ENCODE measurements at regions not wholly inside any gene's neighbourhood (a gene's known extent, or its start where the extent isn't known, plus 50 kb on each side); places are given as distances from the start of the nearest gene placed in this dataset.

DNA sequence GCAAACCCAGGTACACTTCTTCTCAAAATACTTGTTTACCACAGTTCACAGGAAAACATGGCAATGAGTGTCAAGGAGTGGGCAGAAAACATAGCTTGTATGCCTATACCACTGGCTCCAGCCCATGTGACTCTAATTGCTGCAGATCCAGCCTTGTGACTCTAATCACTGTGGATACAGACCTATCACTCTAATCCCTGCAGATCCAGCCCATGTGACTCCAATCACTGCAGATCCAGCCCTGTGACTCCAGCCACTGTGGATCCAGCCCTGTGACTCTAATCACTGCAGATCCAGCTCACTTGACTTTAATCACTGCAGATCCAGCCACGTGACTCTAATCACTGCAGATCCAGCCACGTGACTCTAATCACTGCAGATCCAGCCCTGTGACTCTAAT lies 366.3 kb upstream of the IRX4 start:
- no peak for DNase-seq

DNA sequence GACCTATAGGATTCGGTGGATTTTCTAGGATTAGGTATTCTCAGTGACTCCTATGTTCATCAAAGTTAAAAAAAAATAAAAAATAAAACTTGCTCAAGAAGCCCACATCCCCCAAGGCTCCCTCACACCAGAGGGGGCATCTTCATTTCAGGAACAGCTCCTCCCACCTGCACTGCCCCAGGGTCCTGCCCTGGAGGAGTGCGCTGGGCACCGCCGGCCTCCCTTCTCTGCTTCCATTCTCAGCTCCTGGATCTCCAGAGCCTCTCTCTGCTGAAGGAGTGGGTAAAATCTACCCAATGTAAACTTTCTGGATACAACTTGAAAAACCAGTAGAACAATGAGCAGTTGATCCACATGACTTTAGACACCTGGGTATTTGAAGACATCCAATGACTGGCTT lies 359.8 kb upstream of the IRX4 start:
- no peak for DNase-seq

DNA sequence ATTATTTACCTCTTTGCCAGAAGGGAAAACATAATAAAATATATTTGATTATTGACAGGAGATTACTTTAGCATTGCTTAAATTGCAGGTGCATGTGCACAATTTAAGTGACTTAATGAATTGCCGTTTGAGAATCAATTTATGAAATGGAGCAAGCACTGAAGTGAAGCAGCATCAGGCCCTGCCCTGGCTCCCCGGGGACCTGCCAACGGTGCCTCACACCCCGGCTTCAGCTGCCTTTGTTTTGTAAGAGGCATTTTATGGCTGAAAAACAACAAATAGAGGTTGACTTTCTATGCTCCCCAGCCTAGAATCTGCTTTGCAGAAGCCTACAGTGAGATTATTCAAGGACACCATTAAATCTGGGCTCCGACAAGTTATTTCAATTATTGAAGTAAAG lies 359.1 kb upstream of the IRX4 start:
- no peak for DNase-seq

DNA sequence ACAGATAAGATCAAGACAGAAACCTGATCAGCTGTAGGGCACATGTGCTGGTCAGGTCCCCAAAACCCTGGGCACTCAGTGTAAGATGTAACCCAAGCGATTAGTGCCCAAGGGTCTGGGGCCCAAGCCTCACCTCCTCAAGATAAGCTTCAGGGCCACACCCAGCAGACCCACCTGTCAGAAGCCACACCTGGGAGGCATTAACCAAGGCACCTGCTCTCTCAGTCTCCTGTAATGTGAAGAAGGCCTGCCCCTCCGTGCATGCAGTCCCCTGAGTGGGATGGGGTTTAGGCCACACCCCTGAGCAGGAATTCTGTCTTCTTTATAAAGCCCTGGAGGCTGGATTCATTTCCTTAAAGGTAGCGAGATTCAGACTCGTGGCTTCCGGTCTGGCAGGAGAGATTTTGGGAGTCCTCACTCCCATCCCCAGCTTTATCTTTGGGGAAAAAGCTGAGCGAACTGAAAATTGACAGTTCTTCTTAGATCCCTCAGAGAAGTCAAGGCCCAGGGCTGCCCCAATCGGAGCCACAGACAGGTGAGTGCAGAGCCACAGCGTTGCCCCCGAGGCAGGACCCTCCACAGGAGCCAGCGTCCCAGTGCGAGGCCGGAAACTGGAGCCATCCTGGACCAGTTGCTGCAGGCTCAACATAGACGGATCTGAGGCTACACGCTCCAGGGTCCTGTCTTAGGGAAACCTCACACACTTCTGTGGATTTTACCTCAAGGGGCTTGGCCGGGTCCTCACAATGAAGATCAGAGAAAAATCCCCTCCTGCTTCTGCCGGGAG lies 357.6 kb upstream of the IRX4 start:
- DNase-seq = no peak

DNA sequence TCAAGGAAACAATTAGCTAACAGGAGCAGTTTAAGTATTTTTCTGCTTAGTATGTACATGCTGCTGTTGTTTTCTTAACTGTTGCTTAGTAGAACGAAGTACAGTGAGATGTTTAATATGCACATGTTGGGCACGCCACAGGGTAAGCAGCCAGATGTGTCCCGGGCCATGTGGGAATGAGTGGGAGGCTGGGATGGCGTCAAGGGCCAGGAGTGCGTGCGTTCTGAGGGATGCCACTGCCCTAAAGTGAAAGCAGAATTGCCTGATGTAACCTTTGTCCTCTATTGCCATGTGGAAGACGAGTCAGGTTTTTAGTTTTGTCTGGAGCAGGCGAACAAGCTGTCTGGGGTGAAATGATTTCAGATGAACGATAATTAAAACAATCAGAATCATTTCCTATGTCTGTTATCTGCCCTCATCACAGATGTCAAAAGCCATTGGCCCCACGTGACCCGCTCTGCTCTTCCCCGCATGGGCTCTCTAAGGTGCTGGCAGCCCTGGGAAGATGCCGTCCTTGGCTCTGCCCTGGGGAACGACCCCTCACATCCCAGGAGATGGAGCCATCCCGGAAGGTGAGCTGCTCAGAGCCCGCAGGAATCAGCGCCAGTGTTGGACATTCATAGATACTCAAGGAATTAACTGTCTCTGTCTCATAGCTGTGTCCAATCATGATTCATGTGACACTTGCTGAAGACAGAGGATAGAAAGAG lies 356.6 kb upstream of the IRX4 start:
- no peak for DNase-seq

DNA sequence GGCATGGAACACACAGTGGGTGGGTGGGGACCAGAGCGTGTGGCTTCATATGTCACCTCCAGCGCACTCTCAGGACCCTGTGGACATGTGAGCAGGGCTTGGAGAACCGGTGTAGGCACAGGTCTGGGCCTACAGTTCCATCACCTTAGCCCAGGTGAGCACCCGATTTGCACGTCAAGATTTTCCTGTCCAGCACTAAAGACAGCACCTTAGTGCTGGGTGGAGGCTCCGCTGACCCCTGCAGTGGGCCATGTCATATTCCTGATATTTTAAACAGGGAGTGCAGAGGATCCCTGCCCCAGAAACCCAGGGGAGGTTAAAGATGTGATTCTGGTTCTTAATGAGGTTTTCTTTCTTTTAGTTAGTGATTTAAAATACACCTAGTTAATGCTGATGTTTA lies 356.0 kb upstream of the IRX4 start:
- DNase-seq = no peak

DNA sequence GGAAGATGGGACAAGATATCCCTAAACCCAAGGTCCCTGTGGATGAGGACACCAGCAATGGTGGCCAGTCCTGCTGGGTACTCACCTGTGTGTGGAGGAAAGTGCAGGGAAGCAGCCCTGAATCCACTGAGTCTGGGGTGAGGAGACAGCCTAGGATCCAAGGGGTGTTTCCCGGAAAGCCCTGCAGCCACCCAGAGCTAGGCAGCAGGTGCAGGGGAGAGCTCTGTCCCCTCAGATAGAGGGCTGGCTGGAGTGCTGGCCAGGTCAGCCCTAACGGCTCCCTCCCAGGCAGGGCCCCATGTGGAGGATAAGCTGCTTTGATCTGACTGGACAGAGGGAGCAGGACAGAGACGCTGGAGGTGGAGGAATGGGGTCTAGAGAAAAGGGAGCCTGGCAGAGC lies 344.7 kb upstream of the IRX4 start:
- no peak for DNase-seq

DNA sequence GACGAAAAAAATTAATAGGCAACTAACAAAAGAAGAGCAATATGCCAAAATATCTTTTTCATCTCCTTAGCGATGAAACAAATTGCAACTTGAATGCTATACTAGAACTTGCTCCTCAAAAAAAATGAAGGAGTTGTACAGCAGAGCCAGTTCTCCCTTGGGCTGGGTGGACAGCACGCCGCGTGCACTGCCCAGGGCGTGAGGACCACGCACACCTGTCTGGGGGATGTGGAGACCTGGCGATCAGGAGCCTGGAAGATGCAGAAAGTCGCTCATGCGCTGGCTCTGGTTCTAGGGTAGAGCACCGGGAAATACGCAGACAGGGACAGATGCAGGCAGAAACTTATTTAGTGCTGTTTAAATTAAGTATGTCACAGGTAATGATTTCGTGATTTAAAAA lies 342.0 kb upstream of the IRX4 start:
- no peak for DNase-seq

DNA sequence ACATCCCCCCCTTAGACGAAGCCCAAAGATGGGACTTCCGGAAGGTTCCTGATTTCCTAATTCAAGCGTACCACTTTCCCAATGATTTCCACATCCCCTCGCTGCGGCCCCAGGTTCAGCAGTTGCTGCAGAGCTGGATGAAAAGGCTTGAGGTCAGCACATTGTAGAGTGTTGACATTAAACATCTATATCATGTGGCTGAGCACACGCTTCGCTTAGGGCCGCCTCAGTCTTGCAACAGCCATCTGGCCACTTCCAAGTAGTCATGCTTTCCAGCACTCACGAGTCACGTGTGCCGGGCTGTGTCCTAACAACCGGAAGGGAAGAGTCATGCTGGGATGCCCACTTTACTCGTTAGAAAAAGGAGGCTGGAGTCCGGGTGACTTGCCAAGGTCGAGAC lies 340.6 kb upstream of the IRX4 start:
- DNase-seq = no peak

DNA sequence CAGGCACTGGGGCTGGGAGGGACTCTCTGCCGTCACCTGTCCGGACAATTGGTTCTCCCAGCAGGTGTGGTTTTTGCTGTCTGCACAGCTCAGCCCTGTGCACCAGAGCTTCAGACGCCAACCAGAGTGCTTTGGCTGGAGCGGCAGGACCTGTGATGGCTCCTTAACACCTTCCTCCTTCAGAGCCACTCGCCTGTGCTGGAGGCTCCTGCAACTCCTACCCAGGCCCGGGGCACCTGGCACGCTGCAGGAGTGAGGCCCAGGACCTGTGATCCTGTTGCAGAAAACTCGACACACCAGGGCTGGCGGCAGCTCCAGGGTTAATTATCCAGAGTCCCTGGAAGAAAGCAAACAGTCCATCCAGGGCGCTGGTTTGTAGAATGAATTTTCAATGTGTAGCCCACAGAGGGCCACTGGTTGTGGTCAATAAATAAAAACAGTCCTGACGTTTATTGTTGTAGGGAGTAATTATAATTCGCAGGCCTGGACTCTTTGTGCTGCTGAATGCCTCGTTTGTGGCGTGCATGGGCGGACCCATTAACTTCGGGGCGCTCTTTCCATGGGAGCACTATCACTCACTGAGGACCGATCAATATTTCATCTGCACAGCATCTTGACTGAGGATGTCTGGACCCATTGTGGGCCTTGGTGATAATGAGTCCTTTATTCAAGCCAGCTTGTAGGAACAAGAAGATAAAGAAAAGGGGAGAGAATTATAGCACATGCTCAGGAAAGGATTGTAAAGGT lies 339.7 kb upstream of the IRX4 start:
- DNase-seq = no peak

DNA sequence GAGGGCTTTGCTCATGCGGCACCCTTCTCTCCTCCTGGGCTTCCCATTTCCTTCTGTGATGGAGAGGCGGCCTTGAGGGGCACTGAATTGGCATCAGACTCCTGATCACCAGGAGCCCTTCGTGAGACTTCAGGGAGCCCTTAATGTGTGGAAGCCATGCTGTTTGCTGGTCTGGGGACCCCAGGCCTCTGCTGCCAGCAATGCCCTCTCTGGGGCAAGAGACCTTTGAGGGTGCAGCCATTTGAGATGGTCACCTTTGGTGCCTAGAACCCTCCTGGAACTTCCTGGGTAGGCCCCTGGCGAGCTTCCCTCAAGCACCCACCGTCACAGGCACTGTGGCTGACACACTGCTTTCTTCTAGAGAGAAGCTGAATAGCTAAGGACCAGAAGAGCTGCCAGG lies 338.7 kb upstream of the IRX4 start:
- no peak for DNase-seq

DNA sequence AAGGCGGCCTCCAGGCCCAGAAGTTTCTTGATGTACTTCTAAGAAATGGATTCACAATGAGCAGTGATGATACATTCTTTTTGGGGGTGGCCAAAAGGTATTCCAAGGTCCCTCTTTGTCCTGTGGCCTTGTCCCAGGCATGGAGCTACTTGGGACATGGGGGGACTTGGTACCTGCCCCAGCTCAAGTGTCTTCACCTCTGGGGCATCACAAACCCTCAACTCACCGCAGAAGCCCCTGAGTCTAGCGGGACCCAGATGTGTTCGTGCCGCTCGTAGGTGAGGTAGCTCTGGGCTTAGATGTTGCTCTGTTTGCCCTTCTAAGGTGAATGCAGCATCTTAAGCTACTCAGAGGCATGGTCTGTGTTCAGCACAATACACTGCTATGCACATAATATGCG lies 338.0 kb upstream of the IRX4 start:
- DNase-seq = no peak

DNA sequence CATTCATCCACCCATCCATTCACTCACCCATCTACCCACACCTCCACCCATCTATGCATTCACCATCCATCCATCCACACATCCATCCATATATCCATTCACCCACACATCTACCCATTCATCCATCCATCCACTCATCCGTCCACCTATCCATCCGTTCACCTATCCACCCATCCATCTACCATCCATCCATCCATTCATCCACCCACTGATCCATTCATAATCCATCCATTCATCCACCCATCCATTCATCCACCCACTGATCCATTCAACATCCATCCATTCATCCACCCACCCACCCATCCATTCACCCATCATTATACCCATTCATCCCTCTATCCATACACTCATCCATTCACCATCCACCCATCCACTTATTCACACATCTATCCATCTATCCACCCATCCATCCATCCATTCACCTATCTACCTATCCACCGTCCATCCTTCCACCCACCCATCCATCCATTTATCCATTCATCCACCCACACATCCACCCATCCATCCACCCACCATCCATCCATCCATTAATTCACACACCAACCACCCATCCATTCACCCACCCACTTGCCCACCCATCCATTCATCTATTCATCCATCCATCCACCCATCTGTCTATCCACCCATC lies 336.5 kb upstream of the IRX4 start:
- DNase-seq = no peak

DNA sequence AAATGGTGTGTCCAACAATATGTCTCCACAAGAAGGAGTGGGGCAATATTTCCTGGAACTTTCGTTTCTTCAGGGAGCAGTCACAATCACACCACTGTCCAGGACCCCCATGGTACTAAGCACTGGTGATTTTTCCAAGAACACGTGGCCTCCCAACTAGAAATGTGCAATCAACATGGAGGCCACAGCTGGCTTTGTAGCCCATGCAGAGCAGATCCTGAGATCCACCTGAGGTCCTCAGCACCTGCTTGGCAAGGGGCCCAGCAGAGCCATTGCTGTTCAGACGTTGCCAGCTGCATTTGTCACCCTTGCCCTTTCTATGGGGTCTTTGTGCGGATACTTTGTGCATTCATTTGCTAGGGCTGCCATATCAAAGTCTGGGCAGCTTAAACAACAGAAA lies 334.5 kb upstream of the IRX4 start:
- no peak for DNase-seq

DNA sequence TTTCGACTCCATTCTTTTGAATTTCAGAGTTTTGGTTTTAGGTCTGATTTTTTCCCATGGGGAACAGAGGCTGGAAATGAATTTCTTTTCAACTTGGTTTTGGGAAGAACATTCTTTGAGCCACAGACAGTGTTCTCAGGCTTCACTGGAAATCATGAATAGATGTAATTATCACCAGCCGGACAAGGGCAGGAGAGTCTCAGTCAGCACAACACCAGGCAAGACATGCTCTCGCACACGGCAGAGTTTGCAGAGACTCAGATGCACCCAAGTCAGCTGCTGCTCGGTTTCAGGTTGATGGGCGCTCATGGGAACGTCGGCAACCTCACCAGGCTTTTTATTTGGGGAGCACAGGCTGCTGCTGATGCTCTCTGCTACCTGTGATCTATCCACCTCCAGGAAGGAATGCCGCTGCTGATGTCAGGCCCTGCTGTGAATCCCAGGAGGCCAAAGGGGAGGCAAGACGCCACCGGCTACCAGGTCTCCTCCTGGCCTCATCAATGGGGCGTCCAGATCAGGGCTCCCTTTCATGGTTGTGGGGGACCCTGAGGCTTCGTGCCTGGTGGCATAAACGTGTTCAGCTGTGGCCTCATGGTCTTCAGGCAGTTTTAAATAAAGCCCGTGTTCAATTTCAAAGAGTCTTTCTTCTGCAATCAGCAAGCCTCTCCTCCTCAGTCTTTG lies 332.3 kb upstream of the IRX4 start:
- no peak for DNase-seq

DNA sequence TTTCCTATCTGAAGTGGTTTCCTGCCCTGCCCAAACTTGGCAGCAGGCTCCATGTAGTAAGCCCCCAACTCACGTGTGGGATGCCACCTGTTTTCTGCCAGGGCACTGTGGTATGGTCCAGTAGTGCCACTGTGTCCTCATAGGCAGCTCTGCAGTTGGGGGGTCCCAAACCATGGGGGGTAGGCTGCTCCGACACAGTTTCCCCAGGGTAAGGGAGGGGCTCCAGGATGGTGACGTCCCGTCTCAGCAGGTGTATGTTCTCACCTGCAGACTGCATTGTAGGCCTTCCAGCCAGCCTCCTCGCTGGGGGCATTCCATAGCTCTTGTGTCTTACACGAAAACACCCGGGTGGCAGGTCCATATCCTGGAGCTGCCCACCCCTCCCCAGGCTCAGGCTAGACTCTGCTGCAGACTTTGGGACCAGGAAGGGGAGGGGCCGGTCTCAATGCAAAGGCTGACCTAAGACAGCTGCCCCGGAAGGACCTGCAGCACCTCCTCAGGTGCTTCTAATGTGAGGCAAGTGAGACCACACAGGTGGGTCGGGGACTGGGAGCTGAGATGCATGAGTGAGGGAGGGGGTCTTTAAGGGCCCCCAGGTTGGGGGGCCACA lies 330.5 kb upstream of the IRX4 start:
- DNase-seq = no peak

DNA sequence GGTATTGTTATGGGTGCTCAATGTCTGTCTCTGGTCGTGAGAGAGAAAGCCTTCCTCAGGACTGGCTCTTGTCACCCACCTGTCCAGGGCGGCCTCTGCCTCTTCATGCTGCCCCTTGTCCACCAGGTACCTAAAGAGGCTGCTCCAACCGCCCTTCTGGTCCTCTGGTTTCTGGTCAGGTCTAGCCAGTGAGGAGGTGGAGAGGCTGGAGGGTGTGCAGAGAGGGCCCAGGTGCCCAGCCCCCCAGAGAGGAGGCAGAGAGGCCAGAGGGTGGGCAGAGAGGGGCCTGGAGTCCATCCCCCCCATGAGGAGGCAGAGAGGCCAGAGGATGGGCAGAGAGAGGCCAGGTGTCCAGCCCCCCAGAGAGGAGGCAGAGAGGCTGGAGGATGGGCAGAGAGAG lies 329.8 kb upstream of the IRX4 start:
- DNase-seq = no peak

DNA sequence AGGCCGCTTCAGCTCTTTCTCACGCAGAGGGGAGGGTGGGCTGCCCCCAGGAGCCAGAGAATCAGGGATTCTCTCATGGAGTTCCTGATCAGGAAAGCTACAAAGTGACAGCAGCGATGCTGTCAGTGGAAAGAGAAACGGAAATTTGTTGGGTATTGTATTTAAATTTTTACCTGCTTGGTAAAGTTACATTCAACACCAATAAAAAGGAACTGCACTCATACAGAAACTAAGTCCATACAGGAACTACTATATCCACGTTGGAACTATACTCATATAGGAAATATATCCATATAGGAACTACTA lies 325.5 kb upstream of the IRX4 start:
- DNase-seq = no peak

DNA sequence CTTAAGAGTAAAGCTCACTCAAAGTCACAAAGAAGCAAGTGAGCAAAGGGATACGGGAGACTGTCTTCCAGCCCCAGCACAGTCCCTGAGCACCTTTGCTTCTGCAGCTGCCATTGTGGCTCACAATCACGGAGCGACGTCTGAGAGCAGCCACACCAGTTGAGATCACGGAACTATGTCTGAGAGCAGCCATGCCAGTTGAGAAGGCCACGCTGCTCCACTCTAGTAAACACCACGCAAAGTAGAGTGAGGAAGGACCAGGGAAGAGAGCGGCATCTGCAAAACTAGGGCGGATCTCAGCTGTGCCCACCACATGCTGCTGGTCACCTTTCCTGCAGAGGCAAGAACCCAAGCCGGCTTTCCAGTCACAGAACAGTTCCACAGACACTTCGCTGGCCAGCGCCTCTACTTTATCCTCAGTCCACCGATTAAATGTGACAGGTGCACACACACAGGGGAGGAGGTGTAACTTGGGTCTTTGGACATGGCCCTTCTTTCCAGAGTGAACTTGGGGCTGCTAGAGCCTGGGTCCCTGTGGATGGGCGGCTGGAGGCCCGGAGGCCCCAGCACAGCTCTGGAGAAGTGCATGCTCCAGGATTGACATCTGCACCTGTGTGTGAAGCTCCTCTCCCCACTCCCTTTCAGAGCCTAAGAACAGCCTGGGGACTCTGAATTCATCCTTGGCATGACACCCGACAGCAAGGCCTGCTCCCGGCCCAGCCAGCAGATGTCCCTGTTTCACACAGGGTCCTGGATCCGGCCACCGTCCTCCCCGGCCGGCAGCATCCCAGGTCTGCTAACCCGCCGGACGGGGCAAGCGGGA lies 324.9 kb upstream of the IRX4 start:
- DNase-seq = peak; percentile 13

DNA sequence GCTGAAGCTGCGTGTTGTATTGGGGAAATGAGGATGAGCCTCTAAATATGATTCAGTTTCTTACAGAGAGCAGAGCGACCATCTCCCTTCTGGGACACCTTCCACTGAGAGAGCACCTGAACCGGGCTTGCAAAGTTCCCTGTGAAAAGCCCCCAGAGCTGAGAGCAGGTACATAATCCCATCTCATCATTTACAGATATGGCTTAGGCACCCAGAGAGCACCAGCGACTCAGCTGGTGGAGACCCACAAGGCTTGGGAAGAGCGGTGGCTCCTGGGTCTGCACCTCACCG lies 324.3 kb upstream of the IRX4 start:
- no peak for DNase-seq

All from muscle of arm (tissue), 1 donor.